ENCODE measurements at regions not wholly inside any gene's neighbourhood (a gene's known extent, or its start where the extent isn't known, plus 50 kb on each side); places are given as distances from the start of the nearest gene placed in this dataset.

DNA sequence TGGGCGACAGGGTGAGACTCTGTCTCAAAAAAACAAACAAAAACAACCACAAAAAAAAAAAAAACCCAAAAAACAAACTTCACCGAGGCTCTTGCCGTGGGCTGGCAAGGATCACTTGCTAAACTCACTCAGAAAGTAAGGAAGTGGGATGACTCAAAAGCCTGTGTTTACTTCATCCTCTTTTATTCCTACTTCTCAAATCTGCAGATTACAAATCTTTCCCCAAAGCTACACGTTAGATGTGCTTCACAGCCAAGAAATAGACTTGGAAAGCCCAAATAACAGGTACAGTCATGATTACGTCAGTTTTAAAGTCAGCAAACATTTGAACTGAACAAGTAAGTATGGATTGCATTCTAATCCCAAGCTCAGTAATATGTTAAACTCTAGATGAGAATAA lies 359.3 kb downstream of the ADGRL2 start:
- Histone ChIP-seq H3K9me3 (ENCODE audit: control insufficient read depth in 2 of 2, low read length in 2 of 2) (no peaks in the 10 kb centered on the region), H3K4me1 (ENCODE audit: control insufficient read depth, insufficient read depth, low read length) (peaks cover 10% of the 10 kb centered on the region), H3K27me3 (ENCODE audit: control insufficient read depth in 1 of 2, insufficient read depth in 2 of 2, low read length in 2 of 2) (no peaks in the 10 kb centered on the region), H3K27ac (ENCODE audit: low read length) (no peak overlapping the region), H3K4me3 (ENCODE audit: low read length in 2 of 2) (no peak overlapping the region), H3K36me3 (ENCODE audit: control insufficient read depth in 2 of 2, insufficient read depth in 2 of 2, low read length in 2 of 2) (no peaks in the 10 kb centered on the region), H3K9ac (ENCODE audit: low read length in 2 of 2) (no peak overlapping the region)

DNA sequence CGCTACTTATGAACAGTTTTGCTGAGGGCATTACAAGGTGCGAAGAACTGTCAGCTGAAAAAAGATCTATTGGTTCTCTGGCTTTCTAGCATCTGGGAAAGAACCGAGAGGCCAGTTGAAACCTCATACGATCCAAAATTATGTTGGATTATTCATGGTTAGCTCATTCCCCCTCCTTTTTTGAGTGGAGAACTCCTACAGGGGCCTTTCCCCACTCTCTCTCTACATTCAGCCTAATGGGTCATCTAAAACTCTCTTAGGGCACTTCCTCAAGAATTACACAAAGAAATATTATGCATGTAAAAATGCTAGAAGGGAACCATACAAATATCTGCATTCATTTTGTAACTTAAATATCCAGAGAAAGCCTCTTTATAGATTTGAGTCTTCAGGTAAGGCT lies 358.2 kb downstream of the ADGRL2 start:
- no peak overlapping the region for H3K27ac ChIP-seq (ENCODE audit: low read length)
- no peaks in the 10 kb centered on the region for H3K9me3 ChIP-seq (ENCODE audit: control insufficient read depth in 2 of 2, low read length in 2 of 2)
- H3K36me3 ChIP-seq (ENCODE audit: control insufficient read depth in 2 of 2, insufficient read depth in 2 of 2, low read length in 2 of 2), result no peaks in the 10 kb centered on the region
- H3K4me3 ChIP-seq (ENCODE audit: low read length in 2 of 2), result no peak overlapping the region
- peaks cover 10% of the 10 kb centered on the region for H3K4me1 ChIP-seq (ENCODE audit: control insufficient read depth, insufficient read depth, low read length)
- H3K9ac ChIP-seq (ENCODE audit: low read length in 2 of 2), result no peak overlapping the region
- no peaks in the 10 kb centered on the region for H3K27me3 ChIP-seq (ENCODE audit: control insufficient read depth in 1 of 2, insufficient read depth in 2 of 2, low read length in 2 of 2)

DNA sequence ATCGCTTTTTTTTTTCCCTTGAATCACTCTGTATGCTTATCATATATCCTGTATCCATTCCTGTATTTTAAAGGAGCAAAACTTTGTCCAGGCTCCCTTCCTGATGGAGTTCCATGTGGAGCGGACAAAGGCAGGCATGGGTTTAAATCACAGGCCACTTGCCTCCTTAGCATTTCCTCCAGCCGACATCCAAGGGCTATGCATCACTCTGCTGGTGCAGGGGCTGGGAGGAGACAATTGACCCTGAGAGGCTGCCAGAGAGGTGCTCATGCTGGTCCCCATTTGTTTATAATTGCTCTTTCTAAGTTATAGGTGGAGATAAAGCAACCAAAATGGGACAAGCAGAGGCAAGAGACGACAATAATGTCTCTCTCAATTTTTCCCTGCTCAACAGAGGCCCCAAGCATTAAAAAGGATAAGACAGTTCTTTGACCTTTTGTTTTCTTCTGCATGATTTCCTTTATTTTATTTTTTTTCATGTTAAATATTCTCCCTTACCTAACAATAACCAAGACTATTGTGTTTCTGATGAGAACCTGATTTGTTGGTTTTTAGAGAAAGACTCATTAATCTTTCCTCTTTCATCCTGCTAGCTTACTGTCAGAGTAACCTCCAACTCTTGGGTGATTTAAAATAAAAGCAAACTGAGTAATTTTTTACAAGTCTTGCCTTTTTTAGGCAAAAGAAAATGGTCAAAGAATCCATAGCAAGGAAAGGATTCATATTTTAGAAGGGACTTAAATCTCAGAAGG lies 353.7 kb downstream of the ADGRL2 start:
- H3K9ac ChIP-seq (ENCODE audit: low read length in 2 of 2), result no peak overlapping the region
- no peaks in the 10 kb centered on the region for H3K9me3 ChIP-seq (ENCODE audit: control insufficient read depth in 2 of 2, low read length in 2 of 2)
- no peak overlapping the region for H3K27ac ChIP-seq (ENCODE audit: low read length)

DNA sequence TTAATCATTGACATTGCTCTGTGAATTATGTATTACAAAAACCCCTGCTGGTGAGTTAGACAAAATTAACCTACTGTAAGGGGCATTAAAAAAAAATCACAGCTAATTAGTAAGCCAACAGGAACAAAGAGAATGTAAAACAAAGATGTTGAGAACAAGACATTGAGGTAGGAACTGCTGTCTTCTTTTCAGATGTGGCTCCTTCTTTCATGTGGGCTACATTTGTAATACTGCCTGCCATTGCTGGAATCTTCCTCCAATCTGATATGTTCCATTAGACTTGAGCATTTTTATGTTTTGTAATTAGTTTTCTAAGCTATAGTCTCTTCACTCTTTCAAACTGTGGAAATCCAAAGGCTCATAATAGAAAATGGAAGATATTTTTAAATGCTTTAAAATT lies 353.0 kb downstream of the ADGRL2 start:
- Histone ChIP-seq H3K9me3 (ENCODE audit: control insufficient read depth in 2 of 2, low read length in 2 of 2) (no peaks in the 10 kb centered on the region), H3K9ac (ENCODE audit: low read length in 2 of 2) (no peak overlapping the region), H3K27ac (ENCODE audit: low read length) (no peak overlapping the region), H3K4me3 (ENCODE audit: low read length in 2 of 2) (no peak overlapping the region), H3K27me3 (ENCODE audit: control insufficient read depth in 1 of 2, insufficient read depth in 2 of 2, low read length in 2 of 2) (no peaks in the 10 kb centered on the region), H3K36me3 (ENCODE audit: control insufficient read depth in 2 of 2, insufficient read depth in 2 of 2, low read length in 2 of 2) (no peaks in the 10 kb centered on the region), H3K4me1 (ENCODE audit: control insufficient read depth, insufficient read depth, low read length) (no peaks in the 10 kb centered on the region)

More for the DNA sequence above, 353.7 kb downstream of the ADGRL2 start:
- H3K4me1 ChIP-seq (ENCODE audit: control insufficient read depth, insufficient read depth, low read length), result no peaks in the 10 kb centered on the region
- no peaks in the 10 kb centered on the region for H3K27me3 ChIP-seq (ENCODE audit: control insufficient read depth in 1 of 2, insufficient read depth in 2 of 2, low read length in 2 of 2)
- H3K36me3 ChIP-seq (ENCODE audit: control insufficient read depth in 2 of 2, insufficient read depth in 2 of 2, low read length in 2 of 2), result no peaks in the 10 kb centered on the region
- H3K4me3 ChIP-seq (ENCODE audit: low read length in 2 of 2), result no peak overlapping the region

DNA sequence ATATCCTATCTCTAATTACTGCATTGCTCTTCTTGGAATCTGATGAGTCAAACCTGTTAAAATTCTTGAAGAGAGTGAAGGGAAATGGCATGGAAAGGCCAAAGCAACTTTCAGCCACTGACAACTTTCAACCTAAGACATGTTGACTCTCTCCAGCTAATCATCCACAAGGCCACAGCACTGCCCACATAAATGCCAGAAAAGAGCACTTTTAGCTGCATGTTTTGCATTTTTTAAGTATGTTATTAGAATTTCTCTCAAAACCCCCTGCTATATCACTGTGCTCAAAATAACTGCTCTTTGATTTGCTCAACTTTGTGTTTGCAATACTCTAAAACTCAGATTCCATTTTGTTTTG lies 352.5 kb downstream of the ADGRL2 start:
- Histone ChIP-seq H3K4me1 (ENCODE audit: control insufficient read depth, insufficient read depth, low read length) (no peaks in the 10 kb centered on the region), H3K9ac (ENCODE audit: low read length in 2 of 2) (no peak overlapping the region), H3K36me3 (ENCODE audit: control insufficient read depth in 2 of 2, insufficient read depth in 2 of 2, low read length in 2 of 2) (no peaks in the 10 kb centered on the region), H3K9me3 (ENCODE audit: control insufficient read depth in 2 of 2, low read length in 2 of 2) (no peaks in the 10 kb centered on the region), H3K27ac (ENCODE audit: low read length) (no peak overlapping the region), H3K4me3 (ENCODE audit: low read length in 2 of 2) (no peak overlapping the region), H3K27me3 (ENCODE audit: control insufficient read depth in 1 of 2, insufficient read depth in 2 of 2, low read length in 2 of 2) (no peaks in the 10 kb centered on the region)

DNA sequence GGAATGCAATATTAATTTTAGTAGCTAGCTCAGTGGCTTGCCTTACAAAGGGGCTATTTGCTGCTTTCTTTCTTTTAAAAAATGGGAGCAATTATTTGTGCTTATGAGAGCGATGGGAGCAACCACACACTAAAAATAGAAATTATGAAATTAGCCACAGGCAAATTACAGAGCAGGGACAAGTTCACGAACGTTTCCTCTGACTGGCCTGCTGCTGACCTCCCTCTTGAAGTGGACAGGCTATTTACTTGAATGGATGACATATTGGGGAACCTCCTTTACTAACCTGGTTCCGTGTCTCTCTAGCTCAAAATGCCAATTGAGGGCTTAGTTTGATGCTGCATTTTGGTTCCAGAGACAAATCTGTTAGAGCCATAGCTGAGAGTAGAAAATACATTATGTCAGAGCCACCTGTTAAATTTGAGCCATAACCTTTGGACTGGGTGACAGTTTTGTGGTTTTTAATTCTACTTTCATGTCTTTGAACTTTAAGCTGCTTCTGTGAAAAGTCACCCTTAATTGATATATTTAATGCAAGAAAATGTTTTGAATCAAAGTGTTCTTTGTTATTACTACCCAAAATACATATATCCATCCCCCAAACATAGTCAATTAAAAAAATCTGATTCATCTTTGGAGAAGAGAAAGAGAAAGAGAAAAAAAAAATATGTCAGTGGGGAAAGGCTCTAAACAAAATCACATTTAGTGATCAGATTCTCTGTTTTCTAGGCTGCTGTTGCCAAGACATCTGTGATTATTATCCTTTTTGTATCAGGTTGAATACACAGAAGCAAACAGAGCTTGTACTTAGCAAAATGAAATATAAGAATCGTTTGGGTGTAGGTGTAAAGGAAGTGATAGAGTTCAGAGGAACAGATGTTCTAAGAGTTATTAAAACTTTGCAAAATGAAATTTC lies 351.9 kb downstream of the ADGRL2 start:
- H3K4me1 ChIP-seq (ENCODE audit: control insufficient read depth, insufficient read depth, low read length), result no peaks in the 10 kb centered on the region
- no peaks in the 10 kb centered on the region for H3K27me3 ChIP-seq (ENCODE audit: control insufficient read depth in 1 of 2, insufficient read depth in 2 of 2, low read length in 2 of 2)
- H3K36me3 ChIP-seq (ENCODE audit: control insufficient read depth in 2 of 2, insufficient read depth in 2 of 2, low read length in 2 of 2), result no peaks in the 10 kb centered on the region
- no peak overlapping the region for H3K4me3 ChIP-seq (ENCODE audit: low read length in 2 of 2)
- no peaks in the 10 kb centered on the region for H3K9me3 ChIP-seq (ENCODE audit: control insufficient read depth in 2 of 2, low read length in 2 of 2)
- no peak overlapping the region for H3K9ac ChIP-seq (ENCODE audit: low read length in 2 of 2)
- no peak overlapping the region for H3K27ac ChIP-seq (ENCODE audit: low read length)

DNA sequence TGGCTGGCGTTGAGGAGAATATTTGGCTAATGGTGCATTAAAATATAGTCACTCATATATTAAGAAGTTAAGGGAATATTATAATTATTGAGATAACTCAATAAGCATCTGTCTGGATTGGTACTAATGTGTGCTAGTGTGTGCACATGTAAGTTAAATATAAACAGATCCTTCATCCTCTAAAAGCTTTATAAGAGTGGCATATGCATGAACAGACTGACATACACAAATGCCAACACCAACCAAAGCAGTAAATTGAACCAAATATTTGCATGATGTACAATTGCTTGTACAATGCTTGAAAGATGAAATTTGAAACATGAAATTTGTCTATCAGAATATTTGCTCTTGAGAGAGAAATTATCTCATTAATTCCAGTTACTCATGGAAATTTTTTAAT lies 344.9 kb downstream of the ADGRL2 start:
- H3K9me3 ChIP-seq (ENCODE audit: control insufficient read depth in 2 of 2, low read length in 2 of 2), result no peaks in the 10 kb centered on the region

DNA sequence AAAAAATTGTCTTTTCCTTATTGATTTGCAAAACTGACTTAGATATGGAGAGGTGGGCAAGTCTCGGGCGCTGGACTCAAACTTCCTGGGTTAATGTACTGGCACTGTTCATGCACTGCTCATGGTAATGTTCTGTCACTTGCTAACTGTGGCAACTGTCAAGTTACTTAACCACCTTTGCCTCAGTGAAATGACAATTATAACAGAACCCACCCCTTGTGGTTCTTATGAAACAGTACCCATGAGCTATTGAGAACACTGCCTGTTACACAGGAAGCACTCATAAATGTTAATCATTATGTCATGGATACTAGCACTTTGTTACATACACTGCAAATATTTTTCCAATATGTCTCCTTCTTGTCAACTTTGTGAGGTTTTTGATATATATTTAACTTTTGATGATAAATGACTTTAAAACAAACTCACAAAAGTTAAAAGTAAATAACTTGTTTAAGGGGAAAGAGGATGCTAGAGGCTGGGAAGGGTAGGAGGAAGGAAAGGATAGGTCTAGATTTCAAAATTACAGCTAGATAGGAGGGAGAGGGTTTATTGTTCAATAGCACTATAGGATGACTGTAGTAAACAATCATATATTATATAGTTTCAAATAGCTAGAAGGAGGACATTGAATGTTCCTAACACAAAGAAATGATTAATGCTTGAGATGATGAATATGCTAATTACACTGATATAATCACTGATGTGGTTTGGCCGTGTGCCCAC lies 342.5 kb downstream of the ADGRL2 start:
- no peaks in the 10 kb centered on the region for H3K9me3 ChIP-seq (ENCODE audit: control insufficient read depth in 2 of 2, low read length in 2 of 2)
- no peak overlapping the region for H3K27ac ChIP-seq (ENCODE audit: low read length)
- H3K4me3 ChIP-seq (ENCODE audit: low read length in 2 of 2), result no peak overlapping the region
- no peaks in the 10 kb centered on the region for H3K36me3 ChIP-seq (ENCODE audit: control insufficient read depth in 2 of 2, insufficient read depth in 2 of 2, low read length in 2 of 2)
- no peak overlapping the region for H3K9ac ChIP-seq (ENCODE audit: low read length in 2 of 2)
- H3K27me3 ChIP-seq (ENCODE audit: control insufficient read depth in 1 of 2, insufficient read depth in 2 of 2, low read length in 2 of 2), result no peaks in the 10 kb centered on the region
- H3K4me1 ChIP-seq (ENCODE audit: control insufficient read depth, insufficient read depth, low read length), result no peaks in the 10 kb centered on the region

More for the DNA sequence above, 344.9 kb downstream of the ADGRL2 start:
- H3K36me3 ChIP-seq (ENCODE audit: control insufficient read depth in 2 of 2, insufficient read depth in 2 of 2, low read length in 2 of 2), result no peaks in the 10 kb centered on the region
- no peaks in the 10 kb centered on the region for H3K4me1 ChIP-seq (ENCODE audit: control insufficient read depth, insufficient read depth, low read length)
- no peaks in the 10 kb centered on the region for H3K27me3 ChIP-seq (ENCODE audit: control insufficient read depth in 1 of 2, insufficient read depth in 2 of 2, low read length in 2 of 2)
- H3K4me3 ChIP-seq (ENCODE audit: low read length in 2 of 2), result no peak overlapping the region
- no peak overlapping the region for H3K9ac ChIP-seq (ENCODE audit: low read length in 2 of 2)
- no peak overlapping the region for H3K27ac ChIP-seq (ENCODE audit: low read length)

DNA sequence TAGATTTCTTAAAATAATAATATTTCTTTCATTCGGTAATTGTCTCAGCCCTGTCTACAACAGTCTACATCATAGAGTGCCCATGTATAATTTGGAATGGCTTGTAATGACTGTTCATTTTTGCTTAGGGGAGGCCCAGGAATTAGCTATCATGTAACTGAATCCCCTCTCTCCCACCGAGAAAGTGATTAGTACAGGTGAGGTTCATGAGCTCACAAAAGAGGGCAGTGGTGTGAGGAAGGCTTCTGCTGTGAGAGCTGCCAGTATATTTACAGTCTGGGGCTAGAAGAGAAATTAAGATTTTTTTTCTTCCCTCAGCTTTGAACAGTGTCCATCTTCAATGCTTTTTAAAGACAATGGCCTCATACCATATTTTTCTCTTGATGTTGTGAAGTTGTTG lies 340.7 kb downstream of the ADGRL2 start:
- Histone ChIP-seq H3K4me3 (ENCODE audit: low read length in 2 of 2) (no peak overlapping the region), H3K9me3 (ENCODE audit: control insufficient read depth in 2 of 2, low read length in 2 of 2) (no peaks in the 10 kb centered on the region), H3K27ac (ENCODE audit: low read length) (no peak overlapping the region), H3K4me1 (ENCODE audit: control insufficient read depth, insufficient read depth, low read length) (no peaks in the 10 kb centered on the region), H3K27me3 (ENCODE audit: control insufficient read depth in 1 of 2, insufficient read depth in 2 of 2, low read length in 2 of 2) (no peaks in the 10 kb centered on the region), H3K36me3 (ENCODE audit: control insufficient read depth in 2 of 2, insufficient read depth in 2 of 2, low read length in 2 of 2) (no peaks in the 10 kb centered on the region), H3K9ac (ENCODE audit: low read length in 2 of 2) (no peak overlapping the region)

DNA sequence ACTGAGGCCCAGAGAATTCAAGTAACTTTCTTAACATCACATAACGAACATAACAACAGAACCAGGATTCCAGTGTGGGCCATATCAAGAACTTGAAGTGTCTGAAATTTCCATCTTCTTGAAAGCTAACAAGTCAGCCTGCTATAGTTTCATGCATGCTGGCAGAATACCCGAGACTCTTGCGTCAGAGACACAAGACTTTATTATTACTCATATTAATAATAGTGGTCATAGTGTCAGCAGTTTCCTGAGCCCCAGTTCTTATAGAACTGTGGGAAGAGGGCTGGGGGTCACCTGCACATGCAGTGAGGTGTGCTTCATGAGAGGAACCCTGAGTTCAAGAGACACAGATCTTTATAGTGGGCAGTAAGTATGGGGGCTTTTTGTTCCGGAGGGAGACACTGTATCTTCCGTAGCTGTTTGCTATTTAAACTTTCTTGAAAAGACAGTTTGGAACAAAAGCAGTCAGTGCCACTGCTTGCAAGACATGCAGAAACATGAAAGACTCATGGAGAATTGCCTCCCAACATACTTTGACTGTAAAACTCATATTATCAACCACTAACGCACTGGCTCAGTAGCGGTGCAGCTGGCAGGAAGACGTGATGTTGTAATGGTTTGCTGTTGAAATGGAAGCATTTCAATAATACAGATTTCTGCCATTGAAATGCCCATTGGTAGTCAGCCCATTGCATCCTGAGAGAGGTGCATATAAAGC lies 339.2 kb downstream of the ADGRL2 start:
- H3K9ac ChIP-seq (ENCODE audit: low read length in 2 of 2), result no peak overlapping the region
- H3K27me3 ChIP-seq (ENCODE audit: control insufficient read depth in 1 of 2, insufficient read depth in 2 of 2, low read length in 2 of 2), result no peaks in the 10 kb centered on the region
- H3K27ac ChIP-seq (ENCODE audit: low read length), result no peak overlapping the region
- no peaks in the 10 kb centered on the region for H3K9me3 ChIP-seq (ENCODE audit: control insufficient read depth in 2 of 2, low read length in 2 of 2)
- no peaks in the 10 kb centered on the region for H3K4me1 ChIP-seq (ENCODE audit: control insufficient read depth, insufficient read depth, low read length)
- no peak overlapping the region for H3K4me3 ChIP-seq (ENCODE audit: low read length in 2 of 2)
- H3K36me3 ChIP-seq (ENCODE audit: control insufficient read depth in 2 of 2, insufficient read depth in 2 of 2, low read length in 2 of 2), result no peaks in the 10 kb centered on the region

Measured in stomach smooth muscle (tissue), 2 donors.